A673 (cell line): ENCODE measurements at regions not wholly inside any gene's neighbourhood (a gene's known extent, or its start where the extent isn't known, plus 50 kb on each side); places are given as distances from the start of the nearest gene placed in this dataset.

ENCODE experiments used
- CTCF ChIP-seq: fragments of 300-800, 200-600 bp; sonication (generic); conservative IDR thresholded peaks from 2 replicates; pipeline ENCODE4 v1.5.1; 2017; ENCODE audit warnings: low read depth, mild to moderate bottlenecking, antibody characterized with exemption, low read length, moderate library complexity, mixed read lengths
- EZH2 ChIP-seq: fragments of 200-600 bp; sonication (generic); IDR thresholded peaks from 2 replicates; pipeline ENCODE4 v1.6.1; 2017; ENCODE audit warnings: borderline replicate concordance, low read depth, mild to moderate bottlenecking, mixed read lengths, antibody characterized with exemption, low read length; ENCODE audit not compliant: poor library complexity, severe bottlenecking

- no peak for TF ChIP-seq CTCF
- TF ChIP-seq EZH2: no peak
Observed at GRCh38 chr2:182477774-182478173, 50.9 kb upstream of the PDE1A start.
